H1 (cell line): ENCODE measurements at regions not wholly inside any gene's neighbourhood (a gene's known extent, or its start where the extent isn't known, plus 50 kb on each side); places are given as distances from the start of the nearest gene placed in this dataset.

Experiments used
- CHD7 ChIP-seq: fragments of 300-600 bp; sonication (generic); IDR thresholded peaks from 2 replicates; pipeline ENCODE4 v1.7.1; 2012; ENCODE audit warnings: low read length, moderate library complexity, mild to moderate bottlenecking, inconsistent platforms; ENCODE audit not compliant: insufficient replicate concordance

- TF ChIP-seq CHD7, result no peak
Observed at GRCh38 chr9:100784755-100785154, 206.9 kb downstream of the CAVIN4 start (continued).
